GM18861 (cell line): ENCODE measurements at regions not wholly inside any gene's neighbourhood (a gene's known extent, or its start where the extent isn't known, plus 50 kb on each side); places are given as distances from the start of the nearest gene placed in this dataset.
"Not testable (repeated sequence)": the region's sequence is repeated elsewhere in the genome, so short reads cannot be mapped to it uniquely, and the experiment has no call there.

Source experiments
- ATAC-seq: cut with Tn5 transposase; IDR thresholded peaks from one replicate; pipeline ENCODE4 v1.9.1; 2021; ENCODE audit not compliant: unreplicated experiment

GRCh38 chr6:125423047-125423446, 121.3 kb upstream of the HDDC2 start:
- no peak for ATAC-seq

GRCh38 chr6:125431971-125432370, 130.2 kb upstream of the HDDC2 start:
- no peak for ATAC-seq

GRCh38 chr6:125432963-125433362, 131.2 kb upstream of the HDDC2 start:
- no peak for ATAC-seq

GRCh38 chr6:125434760-125435159, 133.0 kb upstream of the HDDC2 start:
- ATAC-seq, result no peak

- no peak for ATAC-seq
Observed at GRCh38 chr6:125439512-125439911, 137.7 kb upstream of the HDDC2 start.

GRCh38 chr6:125444006-125444923, 142.5 kb upstream of the HDDC2 start:
- ATAC-seq, result no peak

GRCh38 chr6:125445054-125445453, 143.3 kb upstream of the HDDC2 start:
- ATAC-seq, result no peak

GRCh38 chr6:125446011-125446410, 144.2 kb upstream of the HDDC2 start:
- ATAC-seq, result no peak

- ATAC-seq, result no peak
Observed at GRCh38 chr6:125451750-125452149, 150.0 kb upstream of the HDDC2 start.

GRCh38 chr6:125453516-125453915, 151.7 kb upstream of the HDDC2 start:
- no peak for ATAC-seq

GRCh38 chr6:125454351-125454750, 152.6 kb upstream of the HDDC2 start:
- no peak for ATAC-seq

GRCh38 chr6:125458493-125458892, 156.7 kb upstream of the HDDC2 start:
- ATAC-seq, result not testable (repeated sequence)

- ATAC-seq, result not testable (repeated sequence)
Observed at GRCh38 chr6:125465332-125465731, 163.6 kb upstream of the HDDC2 start.

- no peak for ATAC-seq
Observed at GRCh38 chr6:125469915-125470314, 168.1 kb upstream of the HDDC2 start.

GRCh38 chr6:125471667-125472066, 169.9 kb upstream of the HDDC2 start:
- ATAC-seq, result no peak

GRCh38 chr6:125474061-125474460, 172.3 kb upstream of the HDDC2 start:
- ATAC-seq, result no peak

GRCh38 chr6:125477156-125477555, 175.4 kb upstream of the HDDC2 start:
- no peak for ATAC-seq

- no peak for ATAC-seq
Observed at GRCh38 chr6:125477844-125478243, 176.1 kb upstream of the HDDC2 start.

- ATAC-seq, result no peak
Observed at GRCh38 chr6:125480146-125480545, 178.4 kb upstream of the HDDC2 start.

GRCh38 chr6:125480571-125480970, 178.8 kb upstream of the HDDC2 start:
- no peak for ATAC-seq

- no peak for ATAC-seq
Observed at GRCh38 chr6:125481056-125481455, 179.3 kb upstream of the HDDC2 start.

GRCh38 chr6:125485757-125486156, 184.0 kb upstream of the HDDC2 start:
- no peak for ATAC-seq

GRCh38 chr6:125486881-125487280, 185.1 kb upstream of the HDDC2 start:
- no peak for ATAC-seq
